Neural cell (in vitro differentiated cells): ENCODE measurements at regions not wholly inside any gene's neighbourhood (a gene's known extent, or its start where the extent isn't known, plus 50 kb on each side); places are given as distances from the start of the nearest gene placed in this dataset.

Source experiments
- H2AFZ ChIP-seq: fragments of 200-600, 300-800 bp; sonication (generic), shearing (Covaris generic); 2 replicates; pipeline ENCODE4 v1.6.0; 2014; ENCODE audit warnings: low read depth, mild to moderate bottlenecking, antibody characterized with exemption, low read length, moderate library complexity
- H3F3A ChIP-seq: fragments of 200-600 bp; shearing (Covaris generic); 2 replicates; pipeline ENCODE4 v1.6.1; 2016; ENCODE audit warnings: mild to moderate bottlenecking, moderate library complexity, mixed read lengths, antibody characterized with exemption, low read length; ENCODE audit not compliant: insufficient read depth, poor library complexity, severe bottlenecking
- H3K27ac ChIP-seq: fragments of 200-600, 300-800 bp; sonication (generic), shearing (Covaris generic); 2 replicates; pipeline ENCODE4 v1.5.1; 2014; ENCODE audit warnings: mild to moderate bottlenecking, low read length, moderate library complexity
- H3K27me3 ChIP-seq: fragments of 300-800, 200-600 bp; sonication (generic), shearing (Covaris generic); 2 replicates; pipeline ENCODE4 v1.6.0; 2014; ENCODE audit warnings: mild to moderate bottlenecking, low read depth, low read length, moderate library complexity; ENCODE audit not compliant: insufficient read depth
- H3K36me3 ChIP-seq: fragments of 300-800, 200-600 bp; sonication (generic), shearing (Covaris generic); 2 replicates; pipeline ENCODE4 v1.5.1; 2014; ENCODE audit warnings: mild to moderate bottlenecking, antibody characterized with exemption, low read length, moderate library complexity; ENCODE audit not compliant: insufficient read depth
- H3K4me2 ChIP-seq: fragments of 300-800, 200-600 bp; sonication (generic), shearing (Covaris generic); 2 replicates; pipeline ENCODE4 v1.6.0; 2014; ENCODE audit warnings: mild to moderate bottlenecking, low read length
- H3K4me3 ChIP-seq: fragments of 300-800, 200-600 bp; sonication (generic), shearing (Covaris generic); 2 replicates; pipeline ENCODE4 v1.5.1; 2014; ENCODE audit warnings: mild to moderate bottlenecking, low read length, moderate library complexity
- H3K79me2 ChIP-seq: fragments of 200-600 bp; shearing (Covaris generic); replicated peaks from 2 replicates; pipeline ENCODE4 v1.6.0; 2014; ENCODE audit warnings: mild to moderate bottlenecking, low read length, moderate library complexity; ENCODE audit not compliant: insufficient read depth
- H3K9ac ChIP-seq: fragments of 300-800, 200-600 bp; sonication (generic), shearing (Covaris generic); 2 replicates; pipeline ENCODE4 v1.6.1; 2016; ENCODE audit warnings: mild to moderate bottlenecking, low read length, mixed read lengths
- H3K9me2 ChIP-seq: fragments of 200-600 bp; shearing (Covaris generic); 2 replicates; pipeline ENCODE4 v1.6.1; 2016; ENCODE audit warnings: mild to moderate bottlenecking, low read length, mixed read lengths; ENCODE audit not compliant: insufficient read depth
- H3K9me3 ChIP-seq: fragments of 200-600, 300-800 bp; sonication (generic), shearing (Covaris generic); 2 replicates; pipeline ENCODE4 v1.6.1; 2016; ENCODE audit warnings: mild to moderate bottlenecking, mixed run types, low read length, moderate library complexity, mixed read lengths
- H4K20me1 ChIP-seq: fragments of 200-600 bp; shearing (Covaris generic); 2 replicates; pipeline ENCODE4 v1.6.1; 2016; ENCODE audit warnings: mild to moderate bottlenecking, mixed run types; ENCODE audit not compliant: insufficient read depth
- CTCF ChIP-seq: fragments of 450-650 bp; IDR thresholded peaks from 2 replicates; pipeline ENCODE4 v1.5.1; 2014; ENCODE audit warnings: antibody characterized with exemption, mild to moderate bottlenecking, moderate library complexity; ENCODE audit not compliant: poor library complexity, severe bottlenecking
- EP300 ChIP-seq: fragments of 450-650 bp; conservative IDR thresholded peaks from 2 replicates; pipeline ENCODE4 v1.6.1; 2014; ENCODE audit warnings: antibody characterized with exemption, mild to moderate bottlenecking, moderate library complexity; ENCODE audit not compliant: poor library complexity, severe bottlenecking
- EZH2 ChIP-seq: fragments of 200-600, 300-800 bp; shearing (Covaris generic), sonication (generic); IDR thresholded peaks from 2 replicates; pipeline ENCODE4 v1.6.1; 2014; ENCODE audit warnings: antibody characterized with exemption, low read length, borderline replicate concordance, mild to moderate bottlenecking; ENCODE audit not compliant: insufficient read depth, poor library complexity, severe bottlenecking
- MXI1 ChIP-seq: fragments of 450-650 bp; conservative IDR thresholded peaks from 2 replicates; pipeline ENCODE4 v1.6.1; 2014; ENCODE audit warnings: antibody characterized with exemption, mild to moderate bottlenecking; ENCODE audit not compliant: poor library complexity, severe bottlenecking
- POLR2AphosphoS5 ChIP-seq: IDR thresholded peaks from 2 replicates; pipeline ENCODE4 v1.6.1; 2012
- RAD21 ChIP-seq: fragments of 450-650 bp; conservative IDR thresholded peaks from 2 replicates; pipeline ENCODE4 v1.6.1; 2014; ENCODE audit warnings: antibody characterized with exemption, mild to moderate bottlenecking, moderate library complexity
- REST ChIP-seq: IDR thresholded peaks from 2 replicates; pipeline ENCODE4 v1.6.1; 2012; ENCODE audit warnings: borderline replicate concordance
- SMC3 ChIP-seq: fragments of 450-650 bp; conservative IDR thresholded peaks from 2 replicates; pipeline ENCODE4 v1.6.1; 2014; ENCODE audit warnings: antibody characterized with exemption, mild to moderate bottlenecking, moderate library complexity; ENCODE audit not compliant: poor library complexity
- TAF1 ChIP-seq: IDR thresholded peaks from 2 replicates; pipeline ENCODE4 v1.6.1; 2012; ENCODE audit warnings: low read depth

GRCh38 chr1:182189535-182190066, 128.1 kb upstream of the ZNF648 start:
- Histone ChIP-seq H3K4me2 (no peak overlapping the region), H3K79me2 (no peaks in the 10 kb centered on the region), H3K9me2 (no peaks in the 10 kb centered on the region), H3F3A (no peaks in the 10 kb centered on the region), H3K27ac (no peak overlapping the region), H3K27me3 (no peaks in the 10 kb centered on the region), H2AFZ (no peak overlapping the region), H3K9me3 (no peaks in the 10 kb centered on the region), H3K9ac (no peak overlapping the region), H3K36me3 (no peaks in the 10 kb centered on the region), H3K4me3 (no peak overlapping the region), H4K20me1 (no peaks in the 10 kb centered on the region)
- no peak for TF ChIP-seq EZH2
- TF ChIP-seq POLR2AphosphoS5 = no peak
- no peak for TF ChIP-seq CTCF
- no peak for TF ChIP-seq MXI1
- no peak for TF ChIP-seq RAD21
- TF ChIP-seq SMC3 = no peak
- TF ChIP-seq TAF1 = no peak
- no peak for TF ChIP-seq REST

GRCh38 chr1:182186757-182187146, 125.2 kb upstream of the ZNF648 start:
- no peaks in the 10 kb centered on the region for H4K20me1 ChIP-seq
- no peak overlapping the region for H2AFZ ChIP-seq
- H3K27ac ChIP-seq = peak overlapping the region; percentile 47
- no peaks in the 10 kb centered on the region for H3F3A ChIP-seq
- H3K4me2 ChIP-seq = no peak overlapping the region
- no peaks in the 10 kb centered on the region for H3K9me2 ChIP-seq
- no peaks in the 10 kb centered on the region for H3K36me3 ChIP-seq
- H3K79me2 ChIP-seq = no peaks in the 10 kb centered on the region
- H3K4me3 ChIP-seq = no peak overlapping the region
- no peaks in the 10 kb centered on the region for H3K9me3 ChIP-seq
- TF ChIP-seq TAF1 (no peak), EP300 (no peak), RAD21 (no peak), POLR2AphosphoS5 (no peak), SMC3 (no peak), CTCF (no peak), EZH2 (no peak)
- no peaks in the 10 kb centered on the region for H3K27me3 ChIP-seq
- no peak overlapping the region for H3K9ac ChIP-seq
